Keratinocyte (primary cell): ENCODE measurements at regions not wholly inside any gene's neighbourhood (a gene's known extent, or its start where the extent isn't known, plus 50 kb on each side); places are given as distances from the start of the nearest gene placed in this dataset.

Source experiments
- DNase-seq: peaks from one replicate; pipeline ENCODE4 v3.0.0-alpha.2; 2011; ENCODE audit warnings: low read depth, missing footprints, low spot score
- FAIRE-seq: peaks from 2 replicates; lab custom pipeline; 2011; peaks lifted over from hg19 to GRCh38; lab: Jason Lieb, UNC
- H2AFZ ChIP-seq: 2 replicates; pipeline ENCODE4 v1.6.0; 2012; ENCODE audit warnings: low read length, control low read depth, inconsistent platforms; ENCODE audit not compliant: control insufficient read depth
- H3K27ac ChIP-seq: 2 replicates; pipeline ENCODE4 v1.5.1; 2011; ENCODE audit warnings: low read length; ENCODE audit not compliant: control insufficient read depth, insufficient read depth
- H3K27me3 ChIP-seq: 3 replicates; pipeline ENCODE4 v1.6.0; 2011; ENCODE audit warnings: low read length; ENCODE audit not compliant: control insufficient read depth, insufficient read depth; ENCODE audit errors: extremely low read depth
- H3K36me3 ChIP-seq, 2 experiments: 2 replicates in 1 of 2; 3 replicates in 1 of 2; pipeline ENCODE4 v1.5.1; 2011; ENCODE audit warnings: low read length in 2 of 2, mild to moderate bottlenecking in 1 of 2; ENCODE audit not compliant: control insufficient read depth in 2 of 2, insufficient read depth in 2 of 2; ENCODE audit errors: extremely low read depth in 1 of 2
- H3K4me1 ChIP-seq: 3 replicates; pipeline ENCODE4 v1.5.1; 2011; ENCODE audit warnings: low read length; ENCODE audit not compliant: control insufficient read depth, insufficient read depth; ENCODE audit errors: extremely low read depth
- H3K4me2 ChIP-seq: 3 replicates; pipeline ENCODE4 v1.6.0; 2011; ENCODE audit warnings: low read depth, low read length; ENCODE audit not compliant: control insufficient read depth, insufficient read depth; ENCODE audit errors: extremely low read depth
- H3K4me3 ChIP-seq, 3 experiments: fragments of 200-600 bp in 1 of 3; sonication (generic) in 1 of 3; 2 replicates in 2 of 3; 3 replicates in 1 of 3; pipeline ENCODE4 v1.5.1; 2011 to 2016; ENCODE audit warnings: low read length in 3 of 3, mild to moderate bottlenecking in 3 of 3, control low read depth in 2 of 3, inconsistent platforms in 1 of 3, low read depth in 1 of 3, mixed read lengths in 1 of 3, mixed run types in 1 of 3, moderate library complexity in 1 of 3; ENCODE audit not compliant: control insufficient read depth in 2 of 3, insufficient read depth in 2 of 3; ENCODE audit errors: extremely low read depth in 1 of 3
- H3K79me2 ChIP-seq: 2 replicates; pipeline ENCODE4 v1.6.0; 2012; ENCODE audit warnings: low read length; ENCODE audit not compliant: control insufficient read depth, insufficient read depth
- H3K9ac ChIP-seq: 3 replicates; pipeline ENCODE4 v1.6.0; 2011; ENCODE audit warnings: low read length; ENCODE audit not compliant: control insufficient read depth, insufficient read depth; ENCODE audit errors: extremely low read depth
- H3K9me1 ChIP-seq: 3 replicates; pipeline ENCODE4 v1.6.0; 2011; ENCODE audit warnings: low read length; ENCODE audit not compliant: control insufficient read depth, insufficient read depth; ENCODE audit errors: extremely low read depth
- H3K9me3 ChIP-seq: 2 replicates; pipeline ENCODE4 v1.5.1; 2012; ENCODE audit warnings: low read depth, low read length; ENCODE audit not compliant: control insufficient read depth
- H4K20me1 ChIP-seq: 3 replicates; pipeline ENCODE4 v1.6.0; 2011; ENCODE audit warnings: low read length; ENCODE audit not compliant: control insufficient read depth, insufficient read depth; ENCODE audit errors: extremely low read depth
- CTCF ChIP-seq, 3 experiments: IDR thresholded peaks in 1 of 3; conservative IDR thresholded peaks in 1 of 3; optimal IDR thresholded peaks in 1 of 3; 2 replicates in 2 of 3; 3 replicates in 1 of 3; pipeline versions ENCODE3 to v1.5.1; 2011; ENCODE audit warnings: low read length in 3 of 3, mild to moderate bottlenecking in 3 of 3, moderate library complexity in 2 of 3, control low read depth in 1 of 3, inconsistent platforms in 1 of 3; ENCODE audit not compliant: insufficient read depth in 2 of 3; ENCODE audit errors: extremely low read depth in 1 of 3
- EZH2 ChIP-seq: IDR thresholded peaks from one replicate; pipeline ENCODE4 v1.6.1; 2012; ENCODE audit warnings: inconsistent platforms, mild to moderate bottlenecking, low read length, moderate library complexity
- dilution Hi-C: fragments of 300-500 bp; cut with MboI; formaldehyde crosslinking; loops from one replicate; pipeline ENCODE4 v1.7.0; 2020; ENCODE audit warnings: low sequenced_read_pairs; ENCODE audit not compliant: extremely low pct_ligation_motif_present

- TF ChIP-seq EZH2 (no peak), CTCF (optimal IDR thresholded peaks at IDR 0.05 in 1 of 3, IDR thresholded peaks at IDR 0.05 in 1 of 3, conservative IDR thresholded peaks at IDR 0.05 in 1 of 3; ENCODE audit: extremely low read depth in 1 of 3, insufficient read depth in 2 of 3, low read length in 3 of 3) (no peak)
- Histone ChIP-seq H4K20me1 (no peaks in the 10 kb centered on the region), H3K27ac (no peak overlapping the region), H3K36me3 (no peaks in the 10 kb centered on the region), H3K9me1 (no peaks in the 10 kb centered on the region), H3K9ac (no peak overlapping the region), H3K4me3 (no peak overlapping the region), H3K79me2 (no peaks in the 10 kb centered on the region), H2AFZ (no peak overlapping the region), H3K9me3 (no peaks in the 10 kb centered on the region), H3K27me3 (peaks cover 6% of the 10 kb centered on the region), H3K4me2 (no peak overlapping the region), H3K4me1 (no peaks in the 10 kb centered on the region)
- DNase-seq (no peak), FAIRE-seq (no peak)
- dilution Hi-C loops: no loop called here
Measured at GRCh38 chr3:130627882-130628281, 110.9 kb downstream of the COL6A6 start.
